IMR-90 (cell line): ENCODE measurements at regions not wholly inside any gene's neighbourhood (a gene's known extent, or its start where the extent isn't known, plus 50 kb on each side); places are given as distances from the start of the nearest gene placed in this dataset.

ENCODE experiments used
- ATAC-seq: fragments of 200-7000 bp; cut with Tn5 transposase; 2 replicates; pipeline ENCODE4 v1.9.1; 2020; ENCODE audit warnings: low read depth, mild to moderate bottlenecking, moderate library complexity
- BruUV-seq: library from RNA; stranded (reverse); fragments of 400-500 nt; replicated peaks from 2 replicates; lab custom pipeline; 2021; lab: Mats Ljungman, UMichigan
- CTCF ChIA-PET: fragments of 300-600 bp; formaldehyde crosslinking; extraction: SDS; loops from one replicate; lab custom pipeline; 2021; ENCODE audit warnings: antibody characterized with exemption; lab: Yijun Ruan, JAX
- POLR2A ChIA-PET: fragments of 300-600 bp; sonication (Branson Sonifier 250); formaldehyde crosslinking; loops from one replicate; lab custom pipeline; 2022; ENCODE audit warnings: antibody characterized with exemption; ENCODE audit not compliant: unreplicated experiment; lab: Charles Lee
- DNase-seq: peaks from one replicate; pipeline ENCODE4 v3.0.0; 2013
- H2AFZ ChIP-seq: replicated peaks from 2 replicates; pipeline ENCODE3; 2013; ENCODE audit warnings: low read length, mild to moderate bottlenecking; ENCODE audit not compliant: poor library complexity
- H2AK5ac ChIP-seq: 2 replicates; pipeline ENCODE4 v1.6.1; 2013; ENCODE audit warnings: low read depth, low read length, inconsistent platforms
- H2AK9ac ChIP-seq: replicated peaks from 2 replicates; pipeline ENCODE3; 2013; ENCODE audit warnings: mild to moderate bottlenecking, low read depth, low read length, moderate library complexity; ENCODE audit not compliant: poor library complexity
- H2BK120ac ChIP-seq: 2 replicates; pipeline ENCODE4 v1.6.1; 2013; ENCODE audit warnings: low read depth, low read length, inconsistent platforms
- H2BK15ac ChIP-seq: 3 replicates; pipeline ENCODE4 v1.6.1; 2013; ENCODE audit warnings: low read depth, low read length, inconsistent platforms
- H2BK20ac ChIP-seq: 2 replicates; pipeline ENCODE4 v1.6.1; 2013; ENCODE audit warnings: low read depth, mild to moderate bottlenecking, inconsistent platforms, low read length, moderate library complexity
- H2BK5ac ChIP-seq: 2 replicates; pipeline ENCODE4 v1.6.1; 2013; ENCODE audit warnings: mild to moderate bottlenecking, low read depth, low read length, inconsistent platforms; ENCODE audit not compliant: poor library complexity, severe bottlenecking
- H3K14ac ChIP-seq: replicated peaks from 2 replicates; pipeline ENCODE4 v1.6.1; 2013; ENCODE audit warnings: low read depth, low read length, inconsistent platforms
- H3K18ac ChIP-seq: 2 replicates; pipeline ENCODE4 v1.6.1; 2013; ENCODE audit warnings: low read depth, low read length, control low read depth
- H3K23ac ChIP-seq: 2 replicates; pipeline ENCODE4 v1.6.1; 2013; ENCODE audit warnings: low read depth, low read length, inconsistent platforms
- H3K27ac ChIP-seq: 2 replicates; pipeline ENCODE4 v1.5.1; 2013; ENCODE audit warnings: mild to moderate bottlenecking, control low read depth, low read length; ENCODE audit not compliant: insufficient read depth
- H3K27me3 ChIP-seq: 2 replicates; pipeline ENCODE4 v1.6.1; 2013; ENCODE audit warnings: low read length; ENCODE audit not compliant: control insufficient read depth, insufficient read depth
- H3K36me3 ChIP-seq: 2 replicates; pipeline ENCODE4 v1.6.1; 2013; ENCODE audit warnings: low read length, mixed read lengths; ENCODE audit not compliant: control insufficient read depth, insufficient read depth
- H3K4ac ChIP-seq: 2 replicates; pipeline ENCODE4 v1.6.1; 2013; ENCODE audit warnings: low read depth, low read length, inconsistent platforms
- H3K4me1 ChIP-seq: 2 replicates; pipeline ENCODE4 v1.6.1; 2013; ENCODE audit warnings: low read length, mixed read lengths; ENCODE audit not compliant: control insufficient read depth, insufficient read depth
- H3K4me2 ChIP-seq: 2 replicates; pipeline ENCODE4 v1.6.1; 2013; ENCODE audit warnings: low read depth, mild to moderate bottlenecking, control low read depth, low read length, moderate library complexity
- H3K4me3 ChIP-seq: 2 replicates; pipeline ENCODE4 v1.5.1; 2013; ENCODE audit warnings: low read depth, mild to moderate bottlenecking, control low read depth, low read length, moderate library complexity; ENCODE audit not compliant: insufficient read depth
- H3K56ac ChIP-seq: 2 replicates; pipeline ENCODE4 v1.6.1; 2013; ENCODE audit warnings: low read length, inconsistent platforms; ENCODE audit not compliant: insufficient read depth; ENCODE audit errors: extremely low read depth
- H3K79me1 ChIP-seq, 2 experiments: 2 replicates each; pipeline ENCODE4 v1.6.1; 2013; ENCODE audit warnings: low read length in 2 of 2, inconsistent platforms in 1 of 2, low read depth in 1 of 2
- H3K9ac ChIP-seq: 2 replicates; pipeline ENCODE4 v1.6.1; 2013; ENCODE audit warnings: low read depth, low read length, control low read depth
- H3K9me1 ChIP-seq: 2 replicates; pipeline ENCODE4 v1.6.1; 2013; ENCODE audit warnings: low read length, inconsistent platforms; ENCODE audit not compliant: insufficient read depth
- H3K9me3 ChIP-seq: 2 replicates; pipeline ENCODE4 v1.6.1; 2013; ENCODE audit warnings: low read length; ENCODE audit not compliant: control insufficient read depth, insufficient read depth
- H4K20me1 ChIP-seq: 2 replicates; pipeline ENCODE4 v1.6.1; 2013; ENCODE audit warnings: low read length, inconsistent platforms; ENCODE audit not compliant: insufficient read depth
- H4K5ac ChIP-seq: 2 replicates; pipeline ENCODE4 v1.6.1; 2013; ENCODE audit warnings: mild to moderate bottlenecking, low read depth, low read length, control low read depth
- H4K8ac ChIP-seq, 2 experiments: 2 replicates each; pipeline ENCODE4 v1.6.1; 2013; ENCODE audit warnings: low read depth in 2 of 2, low read length in 2 of 2, control low read depth in 1 of 2, inconsistent platforms in 1 of 2
- H4K91ac ChIP-seq: 2 replicates; pipeline ENCODE4 v1.6.1; 2013; ENCODE audit warnings: low read depth, low read length, inconsistent platforms; ENCODE audit not compliant: insufficient read depth
- BHLHE40 ChIP-seq: fragments of 150-350 bp; IDR thresholded peaks from 2 replicates; pipeline ENCODE4 v1.6.1; 2016; ENCODE audit warnings: mild to moderate bottlenecking, low read depth, low read length
- CEBPB ChIP-seq: IDR thresholded peaks from 2 replicates; pipeline ENCODE4 v1.6.1; 2012; ENCODE audit warnings: low read depth, low read length, improper control_type of control experiment
- CHD1 ChIP-seq: IDR thresholded peaks from 2 replicates; pipeline ENCODE4 v1.6.1; 2012; ENCODE audit warnings: low read depth, low read length, improper control_type of control experiment
- FOS ChIP-seq: fragments of 150-350 bp; IDR thresholded peaks from 2 replicates; pipeline ENCODE4 v1.6.1; 2016; ENCODE audit warnings: low read depth, low read length
- MAFK ChIP-seq: IDR thresholded peaks from 2 replicates; pipeline ENCODE4 v1.6.1; 2012; ENCODE audit warnings: low read depth, low read length, improper control_type of control experiment
- MAZ ChIP-seq: IDR thresholded peaks from 2 replicates; pipeline ENCODE4 v1.6.1; 2012; ENCODE audit warnings: low read depth, mild to moderate bottlenecking, low read length, improper control_type of control experiment, moderate library complexity, borderline replicate concordance
- MXI1 ChIP-seq: IDR thresholded peaks from 2 replicates; pipeline ENCODE4 v1.6.1; 2012; ENCODE audit warnings: low read depth, mild to moderate bottlenecking, low read length, moderate library complexity, borderline replicate concordance
- NFE2L2 ChIP-seq: fragments of 150-350 bp; IDR thresholded peaks from 2 replicates; pipeline ENCODE4 v1.6.1; 2016; ENCODE audit warnings: low read depth, mild to moderate bottlenecking, low read length
- POLR2A ChIP-seq: IDR thresholded peaks from 2 replicates; pipeline ENCODE4 v1.6.1; 2012; ENCODE audit warnings: mild to moderate bottlenecking, low read depth, low read length
- RAD21 ChIP-seq: IDR thresholded peaks from 2 replicates; pipeline ENCODE4 v1.6.1; 2012; ENCODE audit warnings: low read length, improper control_type of control experiment
- RCOR1 ChIP-seq: IDR thresholded peaks from 2 replicates; pipeline ENCODE4 v1.6.1; 2012; ENCODE audit warnings: mild to moderate bottlenecking, low read length, improper control_type of control experiment; ENCODE audit not compliant: insufficient replicate concordance
- RFX5 ChIP-seq: IDR thresholded peaks from 2 replicates; pipeline ENCODE4 v1.8.0; 2012; ENCODE audit warnings: low read depth, mild to moderate bottlenecking, low read length, moderate library complexity
- SMC3 ChIP-seq: fragments of 150-350 bp; IDR thresholded peaks from 2 replicates; pipeline ENCODE4 v1.6.1; 2016; ENCODE audit warnings: low read depth, mild to moderate bottlenecking, antibody characterized with exemption, low read length, moderate library complexity
- WGBS, 2 experiments: methylation state at CpG; one replicate each; pipeline versions ENCODE4 v1.1.5 to v1.1.7; 2013; ENCODE audit warnings: missing lambda C conversion rate in 2 of 2; ENCODE audit not compliant: insufficient read length in 1 of 2; ENCODE audit errors: extremely low coverage in 2 of 2; 5-methylcytosine and 5-hydroxymethylcytosine counted together
- dilution Hi-C: fragments of 300-500 bp; cut with HindIII; formaldehyde crosslinking; loops from one replicate; pipeline ENCODE4 v1.14.3; 2018; ENCODE audit warnings: low sequenced_read_pairs; ENCODE audit not compliant: unreplicated experiment
- in situ Hi-C: fragments of 300-500 bp; cut with MboI; formaldehyde crosslinking; loops from 3 replicates; pipeline ENCODE4 v1.14.3; 2019; ENCODE audit warnings: low sequenced_read_pairs, inconsistent platforms, mixed read lengths
- intact Hi-C: fragments of 100-400 bp; cut with micrococcal nuclease; formaldehyde crosslinking; loops from 2 replicates; pipeline ENCODE4 v1.10.0; 2022
- TF ChIP-seq, protein P1 (sequence below): fragments of 150-350 bp; IDR thresholded peaks from 2 replicates; pipeline ENCODE4 v1.6.1; 2017; ENCODE audit warnings: mild to moderate bottlenecking, antibody characterized with exemption, low read length, low read depth
- TF ChIP-seq, protein P2 (sequence below): fragments of 150-350 bp; IDR thresholded peaks from 2 replicates; pipeline ENCODE4 v1.6.1; 2016; ENCODE audit warnings: low read depth, mild to moderate bottlenecking, low read length, moderate library complexity, borderline replicate concordance
- TF ChIP-seq, protein P3 (sequence below): conservative IDR thresholded peaks from 2 replicates; pipeline ENCODE4 v1.5.1; 2012; ENCODE audit warnings: mild to moderate bottlenecking, low read depth, low read length, improper control_type of control experiment

DNA sequence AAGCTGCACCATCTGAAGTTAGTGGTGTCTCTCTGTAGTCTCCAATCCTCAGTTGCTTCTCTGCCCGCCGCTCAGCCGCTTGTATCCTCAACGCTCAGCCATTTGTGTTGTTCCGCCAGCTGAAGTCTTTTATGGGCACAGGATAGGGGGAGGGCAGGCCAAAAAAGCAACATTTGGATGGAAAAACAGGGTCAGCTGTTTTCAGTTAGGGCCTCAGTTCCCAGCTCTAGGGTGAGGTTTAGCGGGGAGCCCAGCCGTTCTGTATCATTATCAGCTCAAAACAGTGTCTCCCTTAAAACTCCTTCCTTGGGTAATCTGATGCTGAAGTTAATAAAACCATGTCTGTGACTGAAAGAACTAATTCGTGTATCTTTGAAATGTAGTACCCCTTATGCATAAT, 329.5 kb upstream of the AZI2 start:
- H3K4me3 ChIP-seq, result no peak overlapping the region
- intact Hi-C loops (no loop called here), dilution Hi-C loops (no loop called here), in situ Hi-C loops (no loop called here)
- H2BK15ac ChIP-seq, result no peak overlapping the region
- H3K18ac ChIP-seq, result no peak overlapping the region
- H4K91ac ChIP-seq, result no peak overlapping the region
- H3K27ac ChIP-seq, result no peak overlapping the region
- no peaks in the 10 kb centered on the region for H3K4me1 ChIP-seq
- no peaks in the 10 kb centered on the region for H3K9me1 ChIP-seq
- no peak overlapping the region for H3K4me2 ChIP-seq
- H3K79me1 ChIP-seq, result no peaks in the 10 kb centered on the region
- no peak overlapping the region for H3K9ac ChIP-seq
- H3K9me3 ChIP-seq, result no peaks in the 10 kb centered on the region
- H2BK20ac ChIP-seq, result no peak overlapping the region
- no peak overlapping the region for H3K56ac ChIP-seq
- H2BK5ac ChIP-seq, result no peak overlapping the region
- H3K36me3 ChIP-seq, result no peaks in the 10 kb centered on the region
- no peak overlapping the region for H4K8ac ChIP-seq
- H2BK120ac ChIP-seq, result no peak overlapping the region
- H3K14ac ChIP-seq, result no peak overlapping the region
- H2AK9ac ChIP-seq, result no peak overlapping the region
- BruUV-seq, result no TSS peak
- WGBS, 2 experiments, result 67% methylated on average over 1 of the region's 8 CpGs; no CpG with 5 or more reads in 1 of the 2 experiments
- H3K23ac ChIP-seq, result no peak overlapping the region
- H2AK5ac ChIP-seq, result no peak overlapping the region
- H3K27me3 ChIP-seq, result no peaks in the 10 kb centered on the region
- TF ChIP-seq BHLHE40 (no peak), SMC3 (no peak), MXI1 (no peak), RFX5 (no peak), RAD21 (no peak), NFE2L2 (no peak), POLR2A (no peak), CEBPB (no peak), MAZ (no peak), FOS (no peak), RCOR1 (no peak), CHD1 (no peak), MAFK (no peak)
- TF ChIP-seq, protein P1, sequence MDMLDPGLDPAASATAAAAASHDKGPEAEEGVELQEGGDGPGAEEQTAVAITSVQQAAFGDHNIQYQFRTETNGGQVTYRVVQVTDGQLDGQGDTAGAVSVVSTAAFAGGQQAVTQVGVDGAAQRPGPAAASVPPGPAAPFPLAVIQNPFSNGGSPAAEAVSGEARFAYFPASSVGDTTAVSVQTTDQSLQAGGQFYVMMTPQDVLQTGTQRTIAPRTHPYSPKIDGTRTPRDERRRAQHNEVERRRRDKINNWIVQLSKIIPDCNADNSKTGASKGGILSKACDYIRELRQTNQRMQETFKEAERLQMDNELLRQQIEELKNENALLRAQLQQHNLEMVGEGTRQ, result no peak
- TF ChIP-seq, protein P2, sequence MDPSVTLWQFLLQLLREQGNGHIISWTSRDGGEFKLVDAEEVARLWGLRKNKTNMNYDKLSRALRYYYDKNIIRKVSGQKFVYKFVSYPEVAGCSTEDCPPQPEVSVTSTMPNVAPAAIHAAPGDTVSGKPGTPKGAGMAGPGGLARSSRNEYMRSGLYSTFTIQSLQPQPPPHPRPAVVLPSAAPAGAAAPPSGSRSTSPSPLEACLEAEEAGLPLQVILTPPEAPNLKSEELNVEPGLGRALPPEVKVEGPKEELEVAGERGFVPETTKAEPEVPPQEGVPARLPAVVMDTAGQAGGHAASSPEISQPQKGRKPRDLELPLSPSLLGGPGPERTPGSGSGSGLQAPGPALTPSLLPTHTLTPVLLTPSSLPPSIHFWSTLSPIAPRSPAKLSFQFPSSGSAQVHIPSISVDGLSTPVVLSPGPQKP, result no peak
- TF ChIP-seq, protein P3, sequence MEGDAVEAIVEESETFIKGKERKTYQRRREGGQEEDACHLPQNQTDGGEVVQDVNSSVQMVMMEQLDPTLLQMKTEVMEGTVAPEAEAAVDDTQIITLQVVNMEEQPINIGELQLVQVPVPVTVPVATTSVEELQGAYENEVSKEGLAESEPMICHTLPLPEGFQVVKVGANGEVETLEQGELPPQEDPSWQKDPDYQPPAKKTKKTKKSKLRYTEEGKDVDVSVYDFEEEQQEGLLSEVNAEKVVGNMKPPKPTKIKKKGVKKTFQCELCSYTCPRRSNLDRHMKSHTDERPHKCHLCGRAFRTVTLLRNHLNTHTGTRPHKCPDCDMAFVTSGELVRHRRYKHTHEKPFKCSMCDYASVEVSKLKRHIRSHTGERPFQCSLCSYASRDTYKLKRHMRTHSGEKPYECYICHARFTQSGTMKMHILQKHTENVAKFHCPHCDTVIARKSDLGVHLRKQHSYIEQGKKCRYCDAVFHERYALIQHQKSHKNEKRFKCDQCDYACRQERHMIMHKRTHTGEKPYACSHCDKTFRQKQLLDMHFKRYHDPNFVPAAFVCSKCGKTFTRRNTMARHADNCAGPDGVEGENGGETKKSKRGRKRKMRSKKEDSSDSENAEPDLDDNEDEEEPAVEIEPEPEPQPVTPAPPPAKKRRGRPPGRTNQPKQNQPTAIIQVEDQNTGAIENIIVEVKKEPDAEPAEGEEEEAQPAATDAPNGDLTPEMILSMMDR, result no peak
- CTCF ChIA-PET, result no interaction called here
- H4K20me1 ChIP-seq, result no peaks in the 10 kb centered on the region
- no peak overlapping the region for H3K4ac ChIP-seq
- no peak for DNase-seq
- H2AFZ ChIP-seq, result no peak overlapping the region
- ATAC-seq, result no peak
- H4K5ac ChIP-seq, result no peak overlapping the region
- POLR2A ChIA-PET, result no interaction called here
